ENCODE measurements at regions not wholly inside any gene's neighbourhood (a gene's known extent, or its start where the extent isn't known, plus 50 kb on each side); places are given as distances from the start of the nearest gene placed in this dataset.
"Not testable (repeated sequence)": the region's sequence is repeated elsewhere in the genome, so short reads cannot be mapped to it uniquely, and the experiment has no call there.

DNA sequence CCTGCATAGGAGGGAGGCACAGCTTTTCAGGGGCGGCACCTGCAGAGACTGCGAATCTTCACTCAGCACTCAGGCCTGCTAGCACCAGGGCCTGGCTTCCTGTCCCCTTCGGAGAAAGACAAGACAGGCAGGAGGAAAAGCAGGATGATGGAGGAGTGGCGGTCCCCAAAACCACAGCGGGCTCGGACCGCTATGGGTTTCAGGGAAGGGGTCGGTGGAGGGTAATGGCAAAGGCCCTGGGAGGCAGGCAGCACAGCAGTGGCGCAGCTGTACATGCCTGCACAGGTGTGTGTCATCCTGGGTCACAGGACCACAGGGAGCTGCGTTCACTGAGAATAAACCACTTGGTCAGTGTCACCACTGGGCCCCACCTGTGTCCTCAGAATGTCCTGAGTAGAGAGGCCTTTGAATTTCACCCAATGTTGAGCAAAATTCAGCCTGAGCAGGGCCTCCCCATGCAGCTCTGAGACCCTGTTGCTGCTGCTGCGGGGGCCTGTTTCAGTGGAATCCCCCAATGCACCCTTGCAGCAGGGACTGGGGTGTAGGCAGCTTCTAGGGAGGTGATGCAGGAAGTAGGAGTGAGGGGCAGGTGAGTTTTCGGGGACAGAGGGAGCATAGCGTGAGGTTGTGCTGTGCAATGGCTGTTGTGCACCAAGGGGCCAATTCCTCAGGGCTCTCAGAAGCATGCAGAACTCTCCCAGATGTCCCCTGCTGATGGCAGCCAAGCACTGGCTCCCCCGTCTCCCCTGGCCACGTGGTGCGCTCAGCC is 90.6 kb upstream of the PPP2R2D start:
- FAIRE-seq: no peak

DNA sequence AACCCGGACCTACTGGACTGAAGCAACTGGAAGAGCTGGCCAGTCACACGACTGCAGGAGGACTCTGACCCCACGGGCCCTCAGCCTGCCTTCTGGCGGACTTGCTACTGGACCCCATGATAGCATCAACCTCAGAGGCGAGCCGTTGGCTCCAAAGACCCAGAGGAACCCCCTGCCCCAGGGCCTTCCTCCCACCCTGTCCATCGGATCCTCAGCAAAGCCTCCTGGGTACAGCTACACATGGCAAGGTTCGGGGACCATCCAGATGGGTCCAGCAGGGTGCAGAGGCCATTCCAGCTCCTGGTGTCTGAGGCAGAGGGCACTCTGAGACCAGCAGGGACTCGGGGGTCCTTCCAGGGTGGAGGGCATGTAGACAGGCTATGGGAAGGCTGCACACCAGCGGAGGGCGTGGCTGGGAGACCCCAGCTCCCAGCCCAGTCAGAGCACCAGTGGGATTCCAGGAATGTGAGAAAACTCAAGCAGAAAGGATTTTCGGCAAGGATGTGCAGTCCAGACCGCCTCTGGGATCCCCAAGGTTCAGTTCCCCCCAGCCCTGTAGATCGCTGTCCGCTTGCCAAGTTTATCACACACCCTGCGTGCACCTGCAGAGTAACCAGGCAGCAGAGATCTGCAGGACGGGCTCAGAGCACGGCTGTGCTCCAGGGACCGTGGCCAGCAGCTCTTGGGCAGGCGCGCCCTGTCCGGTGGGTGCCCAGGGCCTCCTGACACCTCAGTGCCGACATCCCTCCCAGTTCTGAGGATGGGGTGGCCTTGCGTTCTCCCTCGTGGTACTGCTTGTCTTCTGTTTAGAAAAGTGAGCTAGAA is 89.8 kb upstream of the PPP2R2D start:
- FAIRE-seq: no peak

- no peak for FAIRE-seq
These were observed 89.0 kb upstream of the PPP2R2D start for GRCh38 chr10:131811630-131812403.

DNA sequence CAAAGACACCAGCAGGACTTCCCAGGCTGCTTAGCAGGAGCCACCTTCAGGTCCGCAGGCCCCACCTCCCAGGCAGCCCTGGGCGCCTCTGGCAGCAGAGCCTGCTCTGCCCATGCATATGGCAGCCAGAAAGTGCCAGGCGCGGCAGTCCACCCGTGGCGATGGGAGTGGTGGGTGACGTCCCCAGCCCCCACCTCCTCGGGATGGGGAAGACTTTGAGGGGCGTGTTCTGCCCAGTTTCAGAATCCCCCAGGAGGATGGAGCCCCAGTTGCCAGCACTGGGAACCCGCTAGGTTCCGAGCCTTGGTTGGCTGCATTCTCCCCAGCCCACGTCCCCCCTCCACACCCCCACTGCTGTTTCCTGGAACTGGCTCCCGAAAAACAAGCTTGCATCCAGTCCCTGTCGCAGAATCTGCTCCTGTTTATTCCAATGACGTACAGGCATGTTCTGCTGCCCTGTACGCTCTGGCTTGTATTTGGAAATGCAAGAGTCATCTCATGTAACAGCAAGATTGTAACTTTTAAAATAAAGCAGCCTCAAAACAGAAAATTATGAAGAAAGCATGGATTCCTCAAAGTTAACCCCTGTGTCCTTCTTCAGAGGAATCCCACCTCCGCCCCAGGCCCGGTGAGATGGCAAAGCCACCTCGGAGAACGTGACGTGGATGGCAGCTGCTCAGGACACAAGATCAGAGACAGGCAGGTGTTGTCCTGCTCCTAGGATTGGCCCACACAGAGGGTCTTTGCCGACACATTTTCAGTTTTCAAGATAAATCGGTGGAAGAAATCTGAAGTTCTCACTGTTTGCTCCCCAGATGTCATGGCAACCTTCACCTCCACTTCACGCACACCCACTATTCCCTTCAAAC is 87.8 kb upstream of the PPP2R2D start:
- no peak for FAIRE-seq

DNA sequence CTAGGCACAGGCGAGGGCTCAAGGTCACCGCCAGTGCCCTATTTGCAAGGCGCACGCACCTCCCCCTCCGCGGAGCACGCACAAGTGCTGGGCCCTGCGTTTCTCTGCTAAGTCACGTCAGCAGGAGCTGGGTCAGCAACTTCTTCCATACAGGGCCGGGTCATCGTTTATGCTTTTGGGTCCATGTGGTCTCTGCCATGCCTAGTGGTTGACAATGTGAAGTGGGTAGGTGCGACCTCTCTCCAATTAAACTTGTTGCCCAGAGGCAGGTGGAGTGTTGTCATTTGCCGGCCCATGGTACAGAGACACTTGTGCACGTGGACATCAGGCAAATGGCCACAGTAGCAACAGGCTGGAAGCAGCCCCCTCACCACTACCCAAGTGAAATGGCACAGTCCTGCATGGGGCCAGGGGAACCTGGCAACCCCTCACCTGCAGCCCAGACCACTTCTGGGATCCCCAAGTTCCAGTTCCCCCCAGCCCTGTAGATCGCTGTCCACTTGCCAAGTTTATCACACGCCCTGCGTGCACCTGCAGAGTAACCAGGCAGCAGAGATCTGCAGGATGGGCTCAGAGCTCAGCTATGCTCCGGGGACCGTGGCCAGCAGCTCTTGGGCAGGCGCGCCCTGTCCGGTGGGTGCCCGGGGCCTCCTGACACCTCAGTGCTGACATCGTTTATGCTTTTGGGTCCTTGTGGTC is 86.1 kb upstream of the PPP2R2D start:
- FAIRE-seq: no peak

DNA sequence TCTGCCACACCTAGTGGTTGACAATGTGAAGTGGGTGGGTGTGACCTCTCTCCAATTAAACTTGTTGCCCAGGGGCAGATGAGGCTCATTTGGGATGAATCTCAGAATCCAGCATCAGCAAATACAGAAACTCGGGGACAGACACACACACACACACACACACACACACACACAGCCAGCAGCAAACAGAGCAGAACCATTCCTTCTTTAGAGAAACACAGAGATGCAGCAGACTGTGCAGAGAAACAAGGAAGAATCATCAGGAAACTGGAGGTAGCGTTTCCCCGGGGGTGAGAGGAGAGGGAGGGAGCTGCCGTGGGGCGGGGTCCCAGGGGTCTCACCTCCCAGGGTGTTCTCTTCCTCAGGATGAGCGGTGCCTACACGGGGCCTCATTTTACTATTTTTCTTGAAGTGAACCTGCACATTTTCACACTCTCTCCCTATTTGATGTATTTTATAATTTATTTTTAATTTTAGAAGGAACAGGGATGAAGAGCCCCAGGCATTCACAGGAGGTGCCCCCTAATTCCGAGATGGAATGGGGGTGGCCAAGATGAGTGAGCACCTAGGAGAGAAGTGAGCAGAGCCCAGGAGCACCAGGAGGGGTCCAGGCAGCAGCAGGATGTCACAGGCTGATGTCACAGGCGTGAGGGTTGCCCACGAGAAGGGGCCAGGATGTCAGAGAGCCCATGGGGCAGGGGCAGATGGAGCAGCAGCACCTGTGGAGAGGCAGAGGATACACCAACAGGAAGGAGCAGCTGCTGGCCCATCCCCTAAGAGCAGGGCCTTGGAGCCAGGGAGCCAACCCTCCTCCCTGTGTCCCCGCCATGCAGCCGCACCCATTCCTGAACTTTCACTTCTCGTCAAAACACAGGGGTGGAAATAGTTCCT is 85.3 kb upstream of the PPP2R2D start:
- no peak for FAIRE-seq

GRCh38 chr10:131816157-131816775 is 84.5 kb upstream of the PPP2R2D start:
- no peak for FAIRE-seq

GRCh38 chr10:131816941-131817700 is 83.7 kb upstream of the PPP2R2D start:
- FAIRE-seq: no peak

- no peak for FAIRE-seq
These were observed 82.8 kb upstream of the PPP2R2D start for GRCh38 chr10:131817866-131818509.

DNA sequence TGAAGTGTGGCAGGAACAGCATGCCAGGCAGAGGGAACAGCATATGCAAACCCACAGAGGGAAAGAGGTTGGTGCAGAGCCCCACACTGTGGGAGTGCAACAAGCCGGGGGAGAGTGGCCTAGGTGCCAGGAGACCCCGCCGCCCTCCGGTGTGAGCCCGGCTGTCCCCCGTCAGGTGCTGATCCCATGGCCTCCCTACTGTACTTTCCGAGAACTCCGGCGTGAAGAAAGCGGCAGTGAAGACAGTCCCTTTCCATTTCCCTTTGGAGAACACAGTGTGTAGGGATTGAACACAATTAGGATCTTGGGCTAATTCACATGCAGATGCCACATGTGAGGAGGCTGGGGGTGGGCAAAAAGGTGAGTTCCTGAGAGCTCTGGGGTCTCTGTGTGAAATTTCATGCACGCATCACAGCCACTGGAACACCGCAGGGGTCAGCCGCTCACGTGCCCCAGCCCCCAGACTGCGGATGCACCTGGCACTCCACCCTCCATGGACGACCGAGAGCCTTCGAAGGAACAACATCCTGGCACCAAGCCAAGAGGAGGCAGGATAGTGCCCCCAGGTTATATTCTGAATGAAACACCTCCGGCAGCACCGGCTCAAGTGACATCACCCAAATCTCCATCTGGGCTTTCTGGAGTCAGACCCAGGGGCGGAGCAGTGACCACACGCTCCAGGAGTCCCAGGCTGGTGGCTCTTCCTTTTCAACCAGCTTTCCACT is 82.1 kb upstream of the PPP2R2D start:
- no peak for FAIRE-seq

DNA sequence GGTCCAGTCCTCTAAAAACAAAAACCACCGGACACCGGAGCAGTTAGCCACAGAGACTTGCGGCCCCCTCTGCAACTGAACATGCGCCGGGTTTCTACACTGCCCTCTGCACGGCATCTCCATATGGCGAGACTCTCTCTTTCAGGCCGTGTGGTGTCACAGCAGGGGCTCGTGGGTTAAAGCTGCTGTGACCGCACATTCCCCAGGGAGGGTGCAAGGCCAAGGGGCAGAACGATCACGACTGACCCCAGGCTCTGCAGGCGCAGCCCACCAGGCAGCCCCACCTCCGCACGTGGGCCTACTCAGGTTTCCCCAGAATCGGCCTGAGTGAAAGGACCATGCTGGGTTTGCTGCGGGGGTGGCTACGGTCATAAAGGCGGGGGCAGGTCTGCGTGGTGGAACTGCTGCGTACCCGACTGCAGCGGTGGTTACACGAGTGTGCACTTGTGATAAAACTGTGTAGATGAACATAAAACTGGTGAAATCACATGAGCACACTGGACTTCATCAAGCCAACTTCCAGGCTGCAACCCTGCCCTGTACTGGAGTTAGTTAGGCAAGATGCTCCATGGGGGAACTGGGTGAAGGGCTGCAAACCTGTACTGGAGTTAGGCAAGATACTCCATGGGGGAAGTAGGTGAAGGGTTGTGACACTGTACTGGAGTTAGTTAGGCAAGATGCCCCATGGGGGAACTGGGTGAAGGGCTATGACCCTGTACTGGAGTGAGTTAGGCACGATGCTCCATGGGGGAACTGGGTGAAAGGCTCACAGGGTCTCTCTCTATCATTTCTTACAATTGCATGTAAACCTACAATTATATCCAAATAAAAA is 81.4 kb upstream of the PPP2R2D start:
- FAIRE-seq: no peak

DNA sequence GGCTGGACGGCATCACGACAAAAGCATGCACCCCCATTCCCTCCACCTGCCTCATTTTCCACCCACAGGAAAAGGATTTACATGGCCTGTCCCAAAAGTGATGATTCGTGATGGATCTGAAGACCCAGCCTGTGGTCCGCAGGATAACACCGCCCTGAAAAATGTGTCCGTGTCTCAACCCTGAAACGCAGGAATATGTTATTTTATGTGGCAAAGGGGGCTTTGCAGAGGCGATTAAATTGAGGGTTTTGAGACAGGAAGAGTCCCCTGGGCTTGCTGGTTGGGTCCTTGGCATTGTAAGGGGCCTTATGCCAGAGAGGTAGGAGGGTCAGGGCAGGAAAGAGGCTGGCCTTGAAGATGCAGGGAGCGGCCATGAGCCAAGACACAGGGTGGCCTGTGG is 80.2 kb upstream of the PPP2R2D start:
- FAIRE-seq: no peak

GRCh38 chr10:131821378-131822012 is 79.3 kb upstream of the PPP2R2D start:
- no peak for FAIRE-seq

- FAIRE-seq: no peak
These were observed 78.7 kb upstream of the PPP2R2D start for GRCh38 chr10:131822013-131822691.

DNA sequence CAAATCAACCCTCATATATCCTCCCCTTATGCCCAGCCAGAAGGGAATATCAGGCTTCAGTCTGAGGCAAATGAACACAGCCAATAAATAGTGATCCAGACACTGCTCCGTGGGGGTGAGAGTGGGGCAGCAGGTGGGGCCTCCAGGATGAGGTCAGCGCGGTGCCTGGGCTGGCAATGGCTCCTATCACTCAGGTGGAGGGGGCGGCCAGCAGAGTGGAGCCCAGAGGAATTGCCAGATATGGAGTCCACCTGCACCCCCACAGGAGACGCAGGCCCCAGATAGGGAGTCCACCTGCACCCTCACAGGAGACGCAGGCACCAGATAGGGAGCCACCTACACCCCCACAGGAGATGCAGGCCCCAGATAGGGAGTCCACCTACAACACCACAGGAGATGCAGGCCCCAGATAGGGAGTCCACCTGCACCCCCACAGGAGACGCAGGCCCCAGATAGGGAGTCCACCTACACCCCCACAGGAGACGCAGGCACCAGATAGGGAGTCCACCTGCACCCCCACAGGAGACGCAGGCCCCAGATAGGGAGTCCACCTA is 78.0 kb upstream of the PPP2R2D start:
- no peak for FAIRE-seq

- FAIRE-seq: not testable (repeated sequence)
These were observed 77.2 kb upstream of the PPP2R2D start for GRCh38 chr10:131823601-131824099.
